ENCODE measurements at regions not wholly inside any gene's neighbourhood (a gene's known extent, or its start where the extent isn't known, plus 50 kb on each side); places are given as distances from the start of the nearest gene placed in this dataset.
A peak's percentile ranks its signal among the peaks of the same experiment; 100 is the strongest.

DNA sequence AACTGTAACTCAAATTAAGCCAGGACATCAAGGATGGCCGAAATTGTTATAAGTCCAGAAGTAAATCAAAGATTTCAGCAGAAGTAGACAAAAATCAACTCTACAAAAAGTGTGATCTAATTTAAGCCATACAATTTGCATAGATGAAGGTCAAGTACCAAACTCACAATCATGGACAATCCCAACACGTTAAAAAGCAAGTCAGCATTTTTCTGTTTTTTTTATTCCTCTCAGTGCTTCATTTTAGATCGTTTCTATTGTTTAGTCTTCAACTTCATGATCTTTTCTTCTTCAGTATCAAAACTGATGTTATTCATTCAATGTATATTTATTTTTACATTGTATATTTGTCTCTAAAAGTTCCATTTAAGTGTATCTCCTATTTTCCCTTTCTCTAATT lies 674.3 kb upstream of the PHF14 start:
- intact Hi-C loops (cut with micrococcal nuclease): no loop called here
- POLR2A ChIA-PET (ENCODE audit: unreplicated experiment): no interaction called here

More for the DNA sequence above, 674.3 kb upstream of the PHF14 start:
- Histone ChIP-seq H3K18ac (ENCODE audit: low read depth, low read length) (no peak overlapping the region), H3K79me1 (ENCODE audit: low read depth in 1 of 2, low read length in 2 of 2) (no peaks in the 10 kb centered on the region), H3K4me1 (ENCODE audit: control insufficient read depth, insufficient read depth, low read length) (no peaks in the 10 kb centered on the region), H2BK15ac (ENCODE audit: low read depth, low read length) (no peak overlapping the region), H4K20me1 (ENCODE audit: insufficient read depth, low read length) (no peaks in the 10 kb centered on the region), H2AK5ac (ENCODE audit: low read depth, low read length) (no peak overlapping the region), H2BK120ac (ENCODE audit: low read depth, low read length) (no peak overlapping the region), H2BK20ac (ENCODE audit: low read depth, low read length) (no peak overlapping the region), H3K9me3 (ENCODE audit: control insufficient read depth, insufficient read depth, low read length) (0 out of 2 replicates have a peak, but pooled peaks cover 4% of the 10 kb centered on the region), H3K4me3 (ENCODE audit: insufficient read depth, low read depth, low read length) (no peak overlapping the region), H2AK9ac (replicated peaks; ENCODE audit: low read depth, low read length, poor library complexity) (no peak overlapping the region), H3K14ac (replicated peaks; ENCODE audit: low read depth, low read length) (no peak overlapping the region), H2AFZ (replicated peaks; ENCODE audit: low read length, poor library complexity) (no peak overlapping the region), H3K9me1 (ENCODE audit: insufficient read depth, low read length) (no peaks in the 10 kb centered on the region), H3K4ac (ENCODE audit: low read depth, low read length) (no peak overlapping the region), H2BK5ac (ENCODE audit: low read depth, low read length, poor library complexity, severe bottlenecking) (no peak overlapping the region), H4K91ac (ENCODE audit: insufficient read depth, low read depth, low read length) (no peak overlapping the region), H4K5ac (ENCODE audit: low read depth, low read length) (no peak overlapping the region), H3K4me2 (ENCODE audit: low read depth, low read length) (no peak overlapping the region), H3K27ac (ENCODE audit: insufficient read depth, low read length) (no peak overlapping the region), H3K9ac (ENCODE audit: low read depth, low read length) (no peak overlapping the region), H4K8ac (ENCODE audit: low read depth in 2 of 2, low read length in 2 of 2) (no peak overlapping the region), H3K27me3 (ENCODE audit: control insufficient read depth, insufficient read depth, low read length) (no peaks in the 10 kb centered on the region), H3K56ac (ENCODE audit: extremely low read depth, insufficient read depth, low read length) (no peak overlapping the region), H3K36me3 (ENCODE audit: control insufficient read depth, insufficient read depth, low read length) (no peaks in the 10 kb centered on the region), H3K23ac (ENCODE audit: low read depth, low read length) (no peak overlapping the region)
- in situ Hi-C loops (cut with MboI; ENCODE audit: low sequenced_read_pairs): no loop called here
- dilution Hi-C loops (cut with HindIII; ENCODE audit: low sequenced_read_pairs, unreplicated experiment): no loop called here
- DNase-seq: no peak
- TF ChIP-seq NFE2L2 (IDR thresholded peaks at IDR 0.05; ENCODE audit: low read depth, low read length) (no peak), POLR2A (IDR thresholded peaks at IDR 0.05; ENCODE audit: low read depth, low read length) (no peak), RFX5 (IDR thresholded peaks at IDR 0.05; ENCODE audit: low read depth, low read length) (no peak), MAFK (IDR thresholded peaks at IDR 0.05; ENCODE audit: low read depth, low read length) (peak; percentile 77), FOS (IDR thresholded peaks at IDR 0.05; ENCODE audit: low read depth, low read length) (no peak), CEBPB (IDR thresholded peaks at IDR 0.05; ENCODE audit: low read depth, low read length) (no peak)
- CTCF ChIA-PET: no interaction called here
- no TSS peak for BruUV-seq (replicated peaks)
- ATAC-seq (ENCODE audit: low read depth): no peak
- WGBS, 2 experiments (ENCODE audit: extremely low coverage in 2 of 2, insufficient read length in 1 of 2): no CpG with 5 or more reads among the region's 3 CpGs

Measured in IMR-90 (cell line).